ENCODE measurements at regions not wholly inside any gene's neighbourhood (a gene's known extent, or its start where the extent isn't known, plus 50 kb on each side); places are given as distances from the start of the nearest gene placed in this dataset.

DNA sequence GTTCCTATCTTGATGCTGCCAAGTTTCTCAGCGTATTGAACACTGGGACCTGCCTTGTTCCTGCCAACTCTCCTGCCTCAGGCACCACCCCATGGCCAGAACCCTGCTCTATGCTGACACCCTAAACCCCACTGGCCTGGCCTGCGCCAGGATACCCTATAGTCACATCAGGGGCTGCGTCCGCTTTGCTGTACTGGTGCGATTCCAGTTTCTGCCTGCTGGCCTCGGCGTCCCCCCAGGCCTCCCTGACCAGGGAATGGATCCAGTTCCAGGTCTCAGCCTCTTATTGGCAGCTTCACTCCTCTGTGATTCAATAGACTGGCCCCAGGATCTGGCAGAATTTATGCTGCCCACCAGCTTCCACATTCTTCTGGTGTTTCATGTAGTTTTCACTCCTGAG is 55.0 kb downstream of the GPR6 start:
- no peak for DNase-seq (ENCODE audit: low spot score)

DNA sequence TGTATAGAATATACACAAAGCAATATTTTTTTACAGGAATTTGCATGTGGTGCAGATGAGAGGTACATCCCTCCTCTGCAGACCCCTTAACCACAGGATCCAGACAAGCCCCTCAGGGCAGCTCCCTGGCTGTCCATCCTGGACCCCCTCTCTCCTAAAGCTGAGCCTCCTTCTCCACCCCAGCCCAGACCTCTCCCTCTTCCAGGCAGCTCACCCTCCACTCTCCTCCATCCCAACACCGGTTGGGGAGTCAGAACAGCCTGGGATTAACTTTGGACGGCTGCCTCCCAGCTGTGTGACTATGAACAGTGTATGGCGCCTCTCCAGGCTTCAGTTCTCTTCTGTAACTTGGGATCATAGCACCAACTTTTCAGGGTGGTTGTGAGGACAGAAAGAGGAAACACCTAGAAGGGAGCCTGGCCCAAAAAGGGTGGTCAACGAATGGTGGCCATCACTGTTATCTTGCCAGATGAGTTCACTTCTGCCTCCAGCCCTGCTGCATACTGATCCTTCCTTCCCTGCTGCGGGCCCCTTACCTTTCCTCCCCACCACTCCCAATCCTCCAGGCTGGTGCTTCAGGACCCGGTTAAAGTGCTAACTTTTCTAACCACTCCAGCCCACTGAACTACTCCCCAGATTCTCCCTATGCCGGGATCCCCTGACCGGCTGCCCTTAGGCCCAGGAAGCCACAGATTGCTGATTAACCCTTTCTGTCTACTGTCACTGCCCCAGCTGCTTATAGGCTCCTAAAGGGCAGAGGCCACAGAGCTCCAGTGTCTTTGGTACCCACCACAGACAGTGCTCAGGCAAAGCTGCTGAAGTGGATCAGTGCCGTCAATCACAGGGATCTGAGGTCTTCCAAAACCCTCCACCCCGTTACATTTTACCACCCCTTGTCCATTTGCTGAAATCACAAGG is 55.9 kb downstream of the GPR6 start:
- no peak for DNase-seq (ENCODE audit: low spot score)

DNA sequence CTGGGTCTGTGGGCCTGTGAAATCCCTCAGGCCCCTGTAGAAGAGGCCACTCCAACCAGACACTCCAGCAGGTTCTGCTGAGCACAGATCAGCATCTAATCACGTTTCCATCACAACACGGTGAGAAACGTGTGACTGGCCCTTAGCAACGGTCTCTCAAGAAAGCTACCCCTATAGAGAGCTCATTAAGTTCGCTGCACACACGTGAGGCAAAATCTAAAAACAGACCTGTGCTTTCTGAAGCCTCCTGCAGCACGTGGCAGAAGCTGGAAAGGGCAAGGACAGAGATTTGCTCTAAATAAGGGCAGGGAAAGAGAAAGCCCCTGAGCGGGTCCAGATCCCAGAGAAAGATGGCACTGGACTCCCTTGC is 56.5 kb downstream of the GPR6 start:
- no peak for DNase-seq (ENCODE audit: low spot score)

DNA sequence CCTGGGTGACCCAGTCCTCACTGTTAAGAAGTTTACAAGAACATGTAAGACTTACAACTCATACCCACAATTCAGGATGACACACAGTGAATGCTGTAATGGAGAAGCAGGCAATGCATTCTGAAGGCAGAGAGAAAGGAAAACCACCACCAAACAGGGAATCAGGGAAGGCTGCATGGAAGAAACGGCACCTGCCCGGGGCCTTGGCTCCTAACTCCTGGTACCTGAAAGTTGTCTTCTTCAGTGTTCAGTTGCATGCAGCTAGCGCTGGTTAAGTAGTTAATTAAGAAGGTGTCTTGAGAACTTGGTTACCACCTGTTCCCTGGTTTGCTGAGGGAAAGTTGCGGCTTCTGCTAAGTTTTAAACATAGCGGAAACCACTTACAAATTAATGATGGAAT is 57.2 kb downstream of the GPR6 start:
- no peak for DNase-seq (ENCODE audit: low spot score)

DNA sequence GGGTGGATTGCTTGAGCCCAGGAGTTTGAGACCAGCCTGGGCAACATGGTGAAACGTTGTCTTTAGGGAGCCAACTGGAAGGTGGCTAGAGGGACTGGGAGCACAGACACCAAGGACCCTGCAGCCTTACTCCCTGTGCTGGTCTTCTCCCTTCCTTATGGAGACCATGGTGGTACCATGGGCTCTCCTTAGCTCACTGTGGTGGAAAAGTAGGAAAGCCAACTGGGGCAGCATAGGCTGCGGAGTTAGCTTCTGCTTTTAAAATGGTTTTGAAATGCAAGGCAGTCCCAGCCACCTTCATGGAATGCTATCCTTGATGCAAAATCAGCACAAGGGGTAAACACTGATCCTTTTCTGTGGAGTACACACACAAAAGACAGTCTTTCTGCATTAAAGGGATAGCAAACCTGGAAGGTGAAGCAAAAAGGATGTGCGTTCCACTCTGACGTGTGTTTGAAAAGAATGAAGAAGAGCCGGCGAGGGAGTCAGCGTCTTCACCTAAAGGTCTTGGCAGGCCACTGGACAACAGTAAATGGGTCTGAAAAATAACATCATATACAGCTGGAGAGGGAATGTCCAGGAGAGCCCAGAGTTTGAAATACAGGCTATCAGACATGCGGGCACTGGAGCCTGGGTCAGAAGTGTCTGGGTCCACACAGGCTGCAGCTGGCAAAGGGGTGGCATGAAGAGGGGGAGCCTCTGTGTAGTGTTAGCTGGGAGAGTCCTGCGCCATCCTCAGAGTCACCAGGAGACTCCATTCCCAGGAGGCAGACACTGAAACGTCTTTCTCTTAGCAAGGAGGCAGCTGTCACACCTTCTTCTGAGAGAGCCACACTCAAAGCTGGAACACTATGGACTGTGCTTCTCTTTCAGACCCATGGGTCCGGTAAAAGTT is 58.5 kb downstream of the GPR6 start:
- DNase-seq (ENCODE audit: low spot score): no peak

DNA sequence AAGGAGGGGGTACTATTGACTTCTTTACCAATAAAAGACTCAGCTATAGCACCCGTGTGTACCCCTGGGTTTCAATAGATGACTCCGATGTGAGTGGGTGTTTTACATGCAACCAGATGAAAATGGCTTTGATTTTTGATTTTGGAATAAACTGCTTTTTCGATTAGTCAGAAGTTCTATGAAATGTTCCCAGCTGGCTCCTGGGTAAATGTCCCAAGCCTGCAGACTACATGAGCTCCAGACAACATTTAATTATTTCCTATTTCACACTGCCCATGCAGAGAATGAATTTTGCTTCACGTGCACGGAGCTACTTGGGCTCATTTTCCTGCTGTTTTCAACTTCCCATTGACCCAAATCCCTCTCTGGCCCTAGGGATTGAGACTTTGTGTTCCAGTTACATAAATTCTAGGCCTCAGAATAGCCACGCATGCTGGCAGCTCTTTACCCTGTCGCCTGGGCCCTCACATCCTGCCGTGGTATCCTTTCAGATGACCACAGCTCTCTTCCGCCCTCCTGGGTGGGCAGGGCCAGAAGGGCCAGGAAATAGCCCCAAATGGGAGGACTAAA is 59.7 kb downstream of the GPR6 start:
- no peak for DNase-seq (ENCODE audit: low spot score)

DNA sequence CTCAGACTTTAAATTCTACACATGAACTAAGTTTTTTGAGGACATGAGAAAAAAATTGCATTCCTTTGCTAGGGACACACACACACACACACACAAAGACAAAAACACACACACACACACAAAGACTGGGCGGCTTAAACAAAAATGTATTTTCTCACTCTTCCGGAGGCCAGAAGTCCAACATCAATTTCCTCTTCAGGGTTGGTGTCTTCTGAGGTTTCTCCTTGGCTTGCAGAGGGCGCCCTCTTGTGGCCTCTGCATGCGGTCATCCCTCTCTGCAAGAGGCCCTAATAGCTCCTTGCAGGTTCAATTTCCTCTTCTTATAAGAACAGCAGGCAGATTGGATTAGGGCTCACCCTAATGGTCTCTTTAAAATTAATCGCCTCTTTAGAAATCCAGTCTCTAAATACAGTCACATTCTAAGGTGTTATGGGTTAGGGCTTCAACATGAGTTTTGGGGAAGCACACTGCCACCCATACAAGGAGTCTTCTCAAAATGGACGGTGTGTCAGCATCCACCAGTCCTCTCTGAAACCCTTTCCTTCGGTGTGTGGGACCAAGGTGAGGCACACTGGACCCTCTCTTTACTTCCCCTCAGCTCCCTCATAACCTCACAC is 61.4 kb downstream of the GPR6 start:
- peak; percentile 84 for DNase-seq (ENCODE audit: low spot score)

DNA sequence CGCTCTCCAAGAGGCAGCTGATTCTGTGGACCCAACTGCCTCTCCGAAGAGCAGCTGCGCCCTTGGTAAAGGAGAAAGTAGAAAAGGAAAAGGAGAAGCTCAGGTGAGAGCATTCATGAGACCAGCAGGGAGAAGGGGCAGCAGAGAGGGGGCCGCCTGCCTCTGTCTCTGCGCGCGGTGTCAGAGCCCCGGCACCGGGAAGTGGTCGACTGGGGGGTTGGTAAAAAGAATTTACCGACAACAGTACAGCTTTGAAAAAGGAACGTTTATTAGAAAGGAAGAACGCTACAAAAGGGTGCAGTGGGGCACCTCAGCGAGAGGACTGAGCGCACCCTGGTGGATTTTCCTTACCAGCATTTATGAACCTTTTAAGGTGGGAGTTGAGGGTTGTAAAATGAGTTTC is 61.9 kb downstream of the GPR6 start:
- DNase-seq (ENCODE audit: low spot score): no peak

DNA sequence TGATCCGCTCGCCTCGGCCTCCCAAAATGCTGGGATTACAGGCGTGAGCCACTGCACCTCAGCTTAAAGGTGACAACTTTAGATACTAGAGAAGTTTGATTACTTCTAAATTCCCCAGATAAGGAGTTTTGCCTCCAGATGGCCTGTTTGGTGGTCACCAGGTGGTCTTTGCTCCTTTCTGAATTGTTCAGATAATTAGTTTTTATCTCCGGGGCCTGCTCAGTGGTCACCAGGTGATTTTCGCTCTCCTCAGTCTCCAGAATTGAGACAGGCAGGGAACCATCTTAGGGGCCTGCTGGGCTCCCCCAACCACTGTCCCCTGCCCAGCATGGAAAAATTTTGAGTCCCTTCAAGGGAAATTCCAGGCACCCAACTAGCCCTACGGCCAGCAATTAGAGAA is 62.6 kb downstream of the GPR6 start:
- DNase-seq (ENCODE audit: low spot score): no peak

DNA sequence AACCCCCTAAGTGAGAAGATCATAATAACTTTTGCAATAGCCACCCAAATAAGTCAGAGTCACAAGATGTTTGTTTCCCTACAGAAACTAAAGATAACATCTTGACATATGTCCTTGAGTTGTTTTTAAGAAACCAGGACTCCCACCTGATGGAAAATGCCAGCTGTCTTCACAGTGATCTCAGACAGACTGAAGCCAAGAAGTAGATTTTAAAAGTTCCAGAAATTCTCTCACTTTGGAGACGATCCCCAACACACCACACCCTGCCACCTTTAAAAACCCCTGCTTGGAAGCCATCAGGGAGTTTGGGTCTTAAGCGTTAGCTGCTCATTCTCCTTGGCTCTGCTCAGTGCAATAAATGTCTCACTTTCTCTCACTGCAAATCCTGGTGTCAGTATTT is 63.0 kb downstream of the GPR6 start:
- no peak for DNase-seq (ENCODE audit: low spot score)

DNA sequence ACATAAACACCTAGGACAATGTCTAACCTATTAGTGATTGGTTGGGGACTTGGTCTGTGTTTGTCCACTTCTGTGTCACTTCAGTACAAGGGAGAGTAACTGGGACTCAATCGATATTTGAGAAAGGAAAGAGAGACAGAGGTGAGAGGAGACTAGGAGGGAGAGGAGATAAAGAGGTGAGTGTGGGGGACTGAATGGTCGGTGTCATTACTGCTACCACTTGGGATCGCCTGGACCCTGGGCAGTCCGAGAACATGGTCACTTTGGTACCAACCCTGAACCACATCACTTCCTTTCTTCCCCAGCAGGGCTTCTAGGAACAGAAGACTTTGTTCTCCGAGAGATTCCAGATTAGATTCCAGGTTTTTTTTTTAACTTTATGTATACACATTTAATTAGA is 63.7 kb downstream of the GPR6 start:
- DNase-seq (ENCODE audit: low spot score): no peak

DNA sequence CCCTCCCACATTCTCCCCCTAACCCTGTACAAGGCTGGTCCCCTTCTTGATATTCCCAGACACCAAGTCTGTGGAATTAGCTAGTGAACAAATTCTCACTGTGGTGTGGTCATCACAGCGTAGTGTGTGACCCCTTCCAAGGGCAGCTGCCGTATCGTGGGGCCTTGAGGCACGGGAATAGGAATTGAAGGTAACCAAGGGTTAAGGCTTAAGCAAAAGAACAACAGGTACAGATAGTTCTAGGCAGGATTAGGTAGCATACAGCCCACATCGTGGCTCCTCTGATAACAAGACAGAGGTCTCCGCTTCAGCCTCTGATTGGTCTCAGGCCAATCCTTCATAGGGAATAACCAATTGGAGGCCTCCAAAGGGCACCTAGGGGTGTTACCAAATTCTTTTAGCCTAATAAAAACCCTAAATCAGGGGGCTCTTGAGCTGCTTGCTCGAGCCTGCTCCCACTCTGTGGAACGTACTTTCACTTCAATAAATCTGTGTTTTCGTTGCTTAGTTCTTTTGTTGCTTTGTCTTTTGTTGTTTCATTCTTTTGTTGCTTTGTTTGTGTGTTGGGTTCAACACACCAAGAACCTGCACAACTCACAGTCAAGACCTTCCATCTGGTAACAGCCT is 64.7 kb downstream of the GPR6 start:
- DNase-seq (ENCODE audit: low spot score): no peak

DNA sequence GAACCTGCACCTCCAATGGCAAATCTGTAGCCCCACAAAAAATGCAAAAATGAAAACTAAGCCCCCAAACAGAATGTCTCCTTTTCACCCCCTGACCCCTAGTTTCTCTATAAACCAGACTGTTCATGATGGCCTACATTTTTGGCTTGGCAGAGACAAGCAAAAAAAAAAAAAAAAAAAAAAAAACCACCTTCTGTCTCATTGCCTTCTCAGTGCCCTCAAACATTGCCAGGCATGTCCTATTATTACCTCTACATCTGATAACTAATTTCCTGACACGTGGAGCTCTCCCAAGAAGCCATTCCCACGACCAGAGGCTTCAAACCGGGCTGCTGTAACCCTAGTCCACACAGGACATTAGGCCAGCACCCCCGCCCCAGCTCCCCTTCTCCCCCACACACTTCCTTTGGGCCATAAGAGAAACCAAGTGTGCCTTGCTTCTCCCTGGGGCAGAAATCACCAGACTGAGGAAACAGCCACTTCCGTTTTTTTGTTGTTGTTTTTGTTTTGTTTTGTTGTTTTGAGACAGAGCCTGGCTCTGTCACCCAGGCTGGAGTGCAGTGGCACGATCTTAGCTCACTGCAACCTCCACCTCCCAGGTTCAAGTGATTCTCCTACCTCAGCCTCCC is 65.4 kb downstream of the GPR6 start:
- DNase-seq (ENCODE audit: low spot score): no peak

DNA sequence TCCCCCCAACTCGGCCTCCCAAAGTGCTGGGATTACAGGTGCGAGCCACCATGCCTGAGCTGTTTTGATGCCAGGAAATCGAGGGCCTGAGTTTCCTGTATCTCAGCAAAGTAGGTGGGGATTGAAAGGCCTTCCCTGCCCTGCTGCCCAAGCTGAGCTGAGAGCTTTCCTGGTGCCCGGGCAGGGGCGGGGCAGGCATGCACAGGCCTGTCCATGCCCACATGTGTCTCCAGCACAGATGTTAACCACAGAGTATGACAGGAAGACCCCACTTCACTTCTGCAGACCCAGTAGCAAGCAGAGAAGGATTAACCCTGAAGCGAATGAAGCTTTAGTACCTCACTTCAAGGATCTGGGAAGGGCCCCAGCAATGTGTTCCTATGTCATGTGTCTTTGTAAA is 66.0 kb downstream of the GPR6 start:
- DNase-seq (ENCODE audit: low spot score): no peak

DNA sequence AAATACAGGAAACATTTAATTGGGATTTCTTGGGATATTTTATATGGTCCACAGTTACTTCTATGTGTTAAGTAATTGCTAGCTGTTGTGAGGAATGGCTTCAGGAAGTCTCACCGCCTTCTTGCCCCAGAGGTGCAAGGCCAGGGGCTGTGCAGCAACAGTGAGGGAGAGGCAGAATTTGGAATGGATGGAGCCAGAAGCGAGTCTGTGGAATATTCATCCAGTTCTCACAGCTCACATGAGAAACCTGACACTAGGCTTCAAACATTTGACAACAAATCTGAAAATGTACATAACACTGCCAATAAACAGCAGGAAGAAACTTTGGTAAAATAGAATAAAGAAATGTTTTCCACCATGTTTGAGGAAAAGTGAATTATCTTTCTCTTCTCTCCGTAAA is 66.5 kb downstream of the GPR6 start:
- DNase-seq (ENCODE audit: low spot score): no peak

DNA sequence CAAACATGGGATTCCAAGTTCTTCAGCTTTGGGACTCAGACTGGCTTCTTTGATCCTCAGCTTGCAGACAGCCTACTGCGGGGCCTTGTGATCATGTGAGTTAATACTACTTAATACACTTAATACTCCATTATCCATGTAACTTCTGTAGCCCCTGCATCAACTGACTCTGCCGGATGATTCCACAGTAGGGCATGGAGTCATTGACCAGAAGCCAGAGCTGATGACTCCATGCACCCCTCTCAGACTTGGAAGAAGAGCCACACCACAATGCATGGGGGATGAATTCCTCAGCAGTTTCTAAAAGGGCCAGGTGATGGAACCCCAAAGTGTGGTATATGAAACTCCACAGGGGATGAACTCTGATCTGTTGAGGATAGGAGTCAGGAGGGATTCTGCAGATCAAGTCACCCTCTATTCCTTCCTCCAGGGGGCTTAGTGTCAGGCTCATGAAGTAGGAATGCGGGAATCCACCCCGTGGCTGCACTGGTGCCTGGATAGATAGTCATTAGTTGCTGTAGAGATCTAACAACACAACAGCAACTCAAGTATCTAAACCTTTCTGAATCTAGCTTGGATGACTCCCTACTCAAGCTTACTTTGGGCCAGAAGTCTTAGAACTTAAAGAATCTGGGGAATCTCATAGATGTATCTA is 70.2 kb downstream of the GPR6 start:
- DNase-seq (ENCODE audit: low spot score): no peak

DNA sequence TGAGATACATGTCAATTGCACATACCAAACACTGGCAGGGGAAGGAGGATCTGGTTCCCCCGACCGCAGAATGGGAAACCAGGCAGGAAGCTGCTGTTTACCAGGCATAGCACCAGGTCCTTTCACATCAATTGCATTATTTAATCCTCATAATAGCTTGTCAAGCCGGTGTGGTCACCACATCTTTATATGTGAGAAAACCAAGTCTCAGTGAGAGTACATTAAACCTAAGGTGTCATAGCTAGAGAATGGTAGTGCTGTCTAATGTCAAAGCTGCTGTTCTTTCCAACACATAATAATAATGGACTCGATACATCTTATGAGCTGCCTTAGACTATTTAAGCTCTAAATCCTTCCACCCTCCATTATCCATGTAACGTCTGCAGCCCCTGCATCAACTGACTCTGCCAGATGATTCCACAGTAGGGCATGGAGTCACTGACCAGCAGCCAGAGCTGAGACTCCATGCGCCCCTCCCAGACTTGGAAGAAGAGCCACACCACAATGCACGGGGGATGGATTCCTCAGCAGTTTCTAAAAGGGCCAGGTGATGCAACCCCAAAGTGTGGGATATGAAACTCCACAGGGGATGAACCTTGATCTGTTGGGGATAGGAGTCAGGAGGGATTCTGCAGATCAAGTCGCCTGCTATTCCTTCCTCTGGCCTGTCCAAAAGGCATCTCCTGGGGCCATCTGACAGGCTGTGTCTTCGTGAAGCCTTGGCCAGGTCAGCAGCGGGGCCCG is 71.8 kb downstream of the GPR6 start:
- DNase-seq (ENCODE audit: low spot score): no peak
